ENCODE measurements at regions not wholly inside any gene's neighbourhood (a gene's known extent, or its start where the extent isn't known, plus 50 kb on each side); places are given as distances from the start of the nearest gene placed in this dataset.

GRCh38 chr20:6683021-6683977, 84.2 kb upstream of the BMP2 start:
- H3K4me3 ChIP-seq (ENCODE audit: low read depth, poor library complexity, severe bottlenecking) = no peak overlapping the region
- DNase-seq (ENCODE audit: low spot score in 2 of 2) = no peak
- 82% methylated on average over 9 of the region's 9 CpGs for WGBS, 2 donors
- intact Hi-C loops (cut with DNase I; ENCODE audit: low total_unique reads) = no loop called here
- TF ChIP-seq CTCF (IDR thresholded peaks at IDR 0.05) = no peak
- no peak for TF ChIP-seq POLR2A (IDR thresholded peaks at IDR 0.05)

GRCh38 chr20:6680854-6681253, 86.6 kb upstream of the BMP2 start:
- intact Hi-C loops (cut with DNase I; ENCODE audit: low total_unique reads) = no loop called here
- TF ChIP-seq POLR2A (IDR thresholded peaks at IDR 0.05) = no peak
- TF ChIP-seq CTCF (IDR thresholded peaks at IDR 0.05) = no peak
- WGBS, 2 donors = 84% methylated on average over 7 of the region's 7 CpGs
- no peak for DNase-seq (ENCODE audit: low spot score in 2 of 2)
- no peak overlapping the region for H3K4me3 ChIP-seq (ENCODE audit: low read depth, poor library complexity, severe bottlenecking)

GRCh38 chr20:6680441-6680840, 87.0 kb upstream of the BMP2 start:
- WGBS, 2 donors = 54 to 83% methylated on average over 2 of the region's 2 CpGs
- no peak overlapping the region for H3K4me3 ChIP-seq (ENCODE audit: low read depth, poor library complexity, severe bottlenecking)
- intact Hi-C loops (cut with DNase I; ENCODE audit: low total_unique reads) = no loop called here
- DNase-seq (ENCODE audit: low spot score in 2 of 2) = no peak
- TF ChIP-seq CTCF (IDR thresholded peaks at IDR 0.05) = no peak
- TF ChIP-seq POLR2A (IDR thresholded peaks at IDR 0.05) = no peak

GRCh38 chr20:6679086-6679485, 88.4 kb upstream of the BMP2 start:
- WGBS, 2 donors = 78 to 82% methylated on average over 2 of the region's 2 CpGs
- TF ChIP-seq CTCF (IDR thresholded peaks at IDR 0.05) (no peak), POLR2A (IDR thresholded peaks at IDR 0.05) (no peak)
- intact Hi-C loops (cut with DNase I; ENCODE audit: low total_unique reads) = no loop called here

GRCh38 chr20:6678101-6678500, 89.4 kb upstream of the BMP2 start:
- H3K4me3 ChIP-seq (ENCODE audit: low read depth, poor library complexity, severe bottlenecking) = no peak overlapping the region
- no peak for TF ChIP-seq POLR2A (IDR thresholded peaks at IDR 0.05)
- TF ChIP-seq CTCF (IDR thresholded peaks at IDR 0.05) = no peak
- WGBS, 2 donors = 96 to 98% methylated on average over 1 of the region's 1 CpG
- intact Hi-C loops (cut with DNase I; ENCODE audit: low total_unique reads) = no loop called here
- DNase-seq (ENCODE audit: low spot score in 2 of 2) = no peak

More at GRCh38 chr20:6679086-6679485, 88.4 kb upstream of the BMP2 start:
- DNase-seq (ENCODE audit: low spot score in 2 of 2) = no peak
- H3K4me3 ChIP-seq (ENCODE audit: low read depth, poor library complexity, severe bottlenecking) = no peak overlapping the region
